ENCODE measurements at regions not wholly inside any gene's neighbourhood (a gene's known extent, or its start where the extent isn't known, plus 50 kb on each side); places are given as distances from the start of the nearest gene placed in this dataset.
A peak's percentile ranks its signal among the peaks of the same experiment; 100 is the strongest.

DNA sequence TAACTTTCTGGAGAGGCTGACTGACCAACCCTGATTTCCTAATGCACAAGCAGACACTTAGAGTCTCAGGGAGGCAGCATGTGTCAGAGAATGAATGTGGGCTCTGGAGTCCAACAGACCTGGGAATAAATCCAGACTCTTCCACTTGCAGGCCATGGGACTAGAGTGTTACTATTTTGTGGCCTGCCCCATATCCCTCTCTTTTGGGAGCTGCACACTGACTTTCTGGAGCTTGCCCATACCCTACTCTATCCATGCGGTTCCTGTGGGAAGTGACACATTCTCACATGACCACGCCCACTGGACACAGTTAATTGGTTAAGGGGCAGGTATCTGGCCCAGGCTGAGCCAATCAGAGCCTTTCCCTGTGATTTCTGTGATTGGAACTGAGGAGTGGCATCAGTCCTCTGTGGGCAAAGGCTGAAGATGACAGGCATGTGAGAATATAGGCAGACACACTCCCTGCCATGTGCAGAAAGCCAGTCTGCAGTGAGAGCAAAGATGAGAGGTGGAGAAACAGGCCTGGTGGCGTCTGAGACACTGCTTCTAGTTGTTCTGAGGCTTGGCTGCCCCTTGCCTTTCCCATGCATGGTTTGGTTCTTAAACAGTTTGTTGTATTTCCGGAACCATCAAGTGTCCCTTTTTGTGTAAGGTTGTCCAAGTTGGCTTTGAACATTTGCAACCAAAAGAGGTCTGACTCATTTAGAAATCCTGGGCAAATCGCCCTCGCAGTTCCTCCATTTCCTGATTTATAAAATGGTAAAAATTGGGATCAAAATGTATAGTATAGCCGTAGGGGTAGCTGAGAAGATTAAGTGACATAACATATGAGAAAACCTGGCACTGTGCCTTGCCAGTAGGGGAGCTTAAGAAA, 125.6 kb downstream of the CDC5L start:
- TF ChIP-seq, protein P1, sequence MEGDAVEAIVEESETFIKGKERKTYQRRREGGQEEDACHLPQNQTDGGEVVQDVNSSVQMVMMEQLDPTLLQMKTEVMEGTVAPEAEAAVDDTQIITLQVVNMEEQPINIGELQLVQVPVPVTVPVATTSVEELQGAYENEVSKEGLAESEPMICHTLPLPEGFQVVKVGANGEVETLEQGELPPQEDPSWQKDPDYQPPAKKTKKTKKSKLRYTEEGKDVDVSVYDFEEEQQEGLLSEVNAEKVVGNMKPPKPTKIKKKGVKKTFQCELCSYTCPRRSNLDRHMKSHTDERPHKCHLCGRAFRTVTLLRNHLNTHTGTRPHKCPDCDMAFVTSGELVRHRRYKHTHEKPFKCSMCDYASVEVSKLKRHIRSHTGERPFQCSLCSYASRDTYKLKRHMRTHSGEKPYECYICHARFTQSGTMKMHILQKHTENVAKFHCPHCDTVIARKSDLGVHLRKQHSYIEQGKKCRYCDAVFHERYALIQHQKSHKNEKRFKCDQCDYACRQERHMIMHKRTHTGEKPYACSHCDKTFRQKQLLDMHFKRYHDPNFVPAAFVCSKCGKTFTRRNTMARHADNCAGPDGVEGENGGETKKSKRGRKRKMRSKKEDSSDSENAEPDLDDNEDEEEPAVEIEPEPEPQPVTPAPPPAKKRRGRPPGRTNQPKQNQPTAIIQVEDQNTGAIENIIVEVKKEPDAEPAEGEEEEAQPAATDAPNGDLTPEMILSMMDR (IDR thresholded peaks at IDR 0.05; ENCODE audit: insufficient read depth, low read length): no peak
- no peak overlapping the region for H3K4me3 ChIP-seq (ENCODE audit: low read depth, low read length)
- DNase-seq (ENCODE audit: low read depth): peak; percentile 60

DNA sequence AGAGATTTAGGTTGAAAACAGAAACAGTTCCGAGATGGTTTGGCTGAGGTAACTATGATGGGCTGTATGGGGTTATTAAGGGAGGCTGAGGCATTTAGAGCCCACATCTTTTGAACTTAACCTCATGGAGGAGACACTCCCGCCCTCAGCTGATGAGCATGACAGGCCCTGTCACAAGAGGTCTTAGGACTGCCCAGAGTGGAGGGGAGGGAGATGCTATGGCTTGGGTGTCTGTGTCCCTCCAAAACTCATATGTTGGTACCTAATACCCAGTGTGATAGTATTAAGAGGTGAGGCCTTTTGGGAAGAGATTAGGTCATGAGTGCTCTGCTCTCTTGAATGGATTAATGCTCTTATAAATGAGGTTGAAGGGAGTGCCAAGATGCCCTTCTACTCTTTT, 126.6 kb downstream of the CDC5L start:
- no peak for DNase-seq (ENCODE audit: low read depth)
- TF ChIP-seq, protein P1 (IDR thresholded peaks at IDR 0.05; ENCODE audit: insufficient read depth, low read length): no peak

DNA sequence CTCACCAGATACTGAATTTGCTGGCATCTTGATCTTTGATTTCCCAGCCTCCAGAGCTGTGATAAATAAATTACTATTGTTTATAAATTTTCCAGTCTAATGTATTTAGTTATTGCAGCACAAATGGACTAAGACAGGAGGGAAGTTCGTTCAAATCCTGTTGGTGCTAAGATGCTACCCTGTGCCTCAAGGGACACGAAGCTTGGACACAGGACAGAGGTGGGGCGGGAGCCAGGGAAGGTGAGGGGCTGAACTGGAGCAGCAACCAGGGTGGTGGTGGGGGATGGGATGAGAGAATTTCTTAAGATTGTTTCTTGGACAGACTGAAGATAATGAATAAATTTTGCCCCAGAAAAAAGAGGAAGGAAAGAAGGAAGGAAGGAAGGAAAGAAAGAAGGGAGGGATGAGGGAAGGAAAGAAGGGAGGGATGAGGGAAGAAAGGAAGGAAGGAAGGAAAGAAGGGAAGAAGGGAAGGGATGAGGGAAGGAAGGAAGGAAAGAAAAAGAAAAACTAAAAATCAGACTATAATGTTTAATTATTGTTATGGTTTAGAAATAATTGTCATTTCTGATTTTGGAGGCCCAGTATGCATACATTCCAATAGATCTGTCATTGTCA, 127.2 kb downstream of the CDC5L start:
- TF ChIP-seq, protein P1 (IDR thresholded peaks at IDR 0.05; ENCODE audit: insufficient read depth, low read length): no peak
- DNase-seq (ENCODE audit: low read depth): no peak
- H3K4me3 ChIP-seq (ENCODE audit: low read depth, low read length): no peak overlapping the region

More for the DNA sequence above, 126.6 kb downstream of the CDC5L start:
- no peak overlapping the region for H3K4me3 ChIP-seq (ENCODE audit: low read depth, low read length)

DNA sequence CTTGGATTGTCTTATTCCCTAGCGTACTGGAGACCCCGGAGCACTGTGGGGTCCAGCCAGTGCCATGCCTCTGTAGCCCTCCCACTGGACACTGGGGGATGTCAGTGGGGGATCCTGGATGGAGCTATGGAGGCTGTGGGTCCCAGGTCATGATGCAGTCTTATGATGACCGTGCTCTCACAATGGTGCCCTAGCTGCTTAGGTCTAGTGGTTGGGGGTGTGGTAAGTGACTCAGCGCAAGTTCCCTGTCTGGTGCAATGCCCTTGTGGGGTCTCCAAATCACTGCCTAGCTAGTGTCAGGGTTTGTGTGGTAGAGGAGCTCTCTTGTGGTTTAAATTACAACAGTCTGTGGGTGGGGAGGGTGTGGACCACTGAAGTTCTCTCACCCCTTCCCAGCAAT, 135.4 kb downstream of the CDC5L start:
- H3K4me3 ChIP-seq (ENCODE audit: low read depth, low read length): no peak overlapping the region
- TF ChIP-seq, protein P1 (IDR thresholded peaks at IDR 0.05; ENCODE audit: insufficient read depth, low read length): no peak
- DNase-seq (ENCODE audit: low read depth): no peak

DNA sequence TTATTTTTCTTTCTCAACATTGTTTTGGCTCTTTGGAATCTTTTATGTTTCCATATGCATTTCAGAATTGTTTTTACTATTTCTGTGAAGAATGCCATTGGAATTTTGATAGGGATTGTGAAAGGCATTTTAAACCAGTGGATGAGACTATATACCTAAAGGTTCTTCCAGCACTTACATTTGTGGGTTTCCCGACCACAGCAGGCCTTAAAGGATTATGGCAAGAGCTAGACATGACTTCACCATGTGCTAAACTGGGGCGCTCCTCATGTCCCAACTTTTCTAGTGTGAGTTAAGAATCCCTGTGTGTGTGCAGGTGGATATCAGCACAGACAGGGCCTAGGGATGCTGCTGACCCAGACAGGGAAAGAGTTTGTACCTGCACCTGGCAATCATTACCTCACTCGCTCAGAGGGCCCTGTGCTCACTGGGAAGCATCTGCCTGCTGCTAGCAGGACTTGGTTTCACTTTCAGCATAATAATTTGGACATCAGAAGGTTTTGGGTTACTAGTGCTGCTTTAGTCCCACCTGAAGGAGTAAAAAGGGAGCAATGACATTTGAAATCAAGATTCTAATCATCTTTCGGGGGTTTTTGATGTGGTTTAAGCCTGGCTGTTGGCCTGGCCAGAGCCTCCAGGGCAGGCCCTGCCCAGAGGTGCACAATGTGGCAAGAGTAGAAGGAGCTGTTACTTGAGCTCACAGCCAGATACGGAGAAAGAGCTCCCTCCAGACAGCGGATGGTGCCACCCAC, 137.1 kb downstream of the CDC5L start:
- DNase-seq (ENCODE audit: low read depth): no peak
- TF ChIP-seq, protein P1 (IDR thresholded peaks at IDR 0.05; ENCODE audit: insufficient read depth, low read length): no peak
- no peak overlapping the region for H3K4me3 ChIP-seq (ENCODE audit: low read depth, low read length)

DNA sequence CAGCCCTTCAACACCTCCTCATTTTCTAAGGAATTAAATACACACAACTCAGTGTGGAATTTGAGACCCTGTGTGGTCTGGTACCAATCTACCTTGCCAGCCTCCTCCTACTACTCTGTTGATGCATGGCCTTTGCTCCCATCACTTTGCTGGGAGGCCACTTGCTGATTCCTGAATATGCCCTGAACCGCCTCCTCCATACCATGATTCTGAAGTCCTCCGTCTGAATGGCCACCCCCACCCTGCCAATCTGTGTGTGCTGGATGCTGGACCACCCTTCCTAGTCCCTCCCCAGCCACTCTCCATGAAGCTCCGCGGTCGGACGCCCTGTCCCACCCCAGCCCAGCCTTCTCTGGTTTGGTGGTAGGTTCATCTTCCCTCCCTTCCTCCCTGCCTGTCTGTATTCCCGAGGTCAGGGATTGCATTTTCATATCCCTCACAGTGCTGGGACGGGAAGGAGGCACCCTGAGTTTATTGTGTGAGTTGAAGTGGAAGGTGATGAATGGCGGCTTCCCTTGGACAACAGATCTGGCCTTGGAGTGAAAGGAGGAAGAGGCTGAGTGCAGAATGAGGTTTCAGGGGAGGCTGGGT, 138.3 kb downstream of the CDC5L start:
- TF ChIP-seq, protein P1 (IDR thresholded peaks at IDR 0.05; ENCODE audit: insufficient read depth, low read length): no peak
- DNase-seq (ENCODE audit: low read depth): no peak
- no peak overlapping the region for H3K4me3 ChIP-seq (ENCODE audit: low read depth, low read length)
